Bone marrow (tissue), 2 donors: ENCODE measurements at regions not wholly inside any gene's neighbourhood (a gene's known extent, or its start where the extent isn't known, plus 50 kb on each side); places are given as distances from the start of the nearest gene placed in this dataset.
"Not testable (repeated sequence)": the region's sequence is repeated elsewhere in the genome, so short reads cannot be mapped to it uniquely, and the experiment has no call there.

Experiments
- DNase-seq, 2 donors: peaks; one replicate each; lab custom pipeline; 2025; lab: John Stamatoyannopoulos, UW

GRCh38 chr1:87956750-87957149, 628.1 kb downstream of the LMO4 start:
- no peak for DNase-seq

GRCh38 chr1:87957331-87957730, 628.7 kb downstream of the LMO4 start:
- no peak for DNase-seq

GRCh38 chr1:87958201-87958600, 629.5 kb downstream of the LMO4 start:
- DNase-seq: no peak

- no peak for DNase-seq
Observed at GRCh38 chr1:87958716-87959115, 630.0 kb downstream of the LMO4 start.

GRCh38 chr1:87959236-87959635, 630.6 kb downstream of the LMO4 start:
- no peak for DNase-seq

GRCh38 chr1:87961992-87962391, 633.3 kb downstream of the LMO4 start:
- DNase-seq: no peak

GRCh38 chr1:87963556-87963955, 634.9 kb downstream of the LMO4 start:
- no peak for DNase-seq

GRCh38 chr1:87965193-87965592, 636.5 kb downstream of the LMO4 start:
- DNase-seq: no peak

- DNase-seq: no peak
Observed at GRCh38 chr1:87968197-87968955, 639.7 kb downstream of the LMO4 start.

GRCh38 chr1:87969040-87969439, 640.4 kb downstream of the LMO4 start:
- no peak for DNase-seq

- DNase-seq: no peak
Observed at GRCh38 chr1:87972811-87973210, 644.1 kb downstream of the LMO4 start.

GRCh38 chr1:87973896-87974295, 645.2 kb downstream of the LMO4 start:
- DNase-seq: no peak

- DNase-seq: no peak
Observed at GRCh38 chr1:87976316-87976715, 647.6 kb downstream of the LMO4 start.

- no peak for DNase-seq
Observed at GRCh38 chr1:87977145-87977544, 648.5 kb downstream of the LMO4 start.

- no peak for DNase-seq
Observed at GRCh38 chr1:87979079-87979478, 650.4 kb downstream of the LMO4 start.

- no peak for DNase-seq
Observed at GRCh38 chr1:87980494-87980893, 651.8 kb downstream of the LMO4 start.

- DNase-seq: no peak
Observed at GRCh38 chr1:87981386-87981785, 652.7 kb downstream of the LMO4 start.

- DNase-seq: no peak
Observed at GRCh38 chr1:87981810-87982209, 653.1 kb downstream of the LMO4 start.

- no peak for DNase-seq
Observed at GRCh38 chr1:87983841-87984240, 655.2 kb downstream of the LMO4 start.

- no peak for DNase-seq
Observed at GRCh38 chr1:87985071-87985470, 656.4 kb downstream of the LMO4 start.

GRCh38 chr1:87986130-87986866, 657.6 kb downstream of the LMO4 start:
- no peak for DNase-seq

GRCh38 chr1:87989346-87989745, 660.7 kb downstream of the LMO4 start:
- DNase-seq: no peak

GRCh38 chr1:87992536-87992935, 663.9 kb downstream of the LMO4 start:
- DNase-seq: not testable (repeated sequence)

GRCh38 chr1:87993051-87993450, 664.4 kb downstream of the LMO4 start:
- DNase-seq: no peak
